MCF 10A (cell line): ENCODE measurements at regions not wholly inside any gene's neighbourhood (a gene's known extent, or its start where the extent isn't known, plus 50 kb on each side); places are given as distances from the start of the nearest gene placed in this dataset.

Experiments used
- BruUV-seq: library from RNA; stranded (reverse); fragments of 400-500 nt; replicated peaks from 2 replicates; lab custom pipeline; 2021; lab: Mats Ljungman, UMichigan
- CTCF ChIA-PET: fragments of 300-600 bp; sonication (Branson Sonifier 250); formaldehyde crosslinking; extraction: SDS; loops from one replicate; lab custom pipeline; 2021; ENCODE audit warnings: antibody characterized with exemption, inconsistent platforms; lab: Yijun Ruan, JAX
- POLR2A ChIA-PET: fragments of 300-600, 350-650 bp; sonication (Branson Sonifier 250); formaldehyde crosslinking; extraction: SDS; loops from one replicate; lab custom pipeline; 2020; ENCODE audit warnings: antibody characterized with exemption, inconsistent platforms; lab: Yijun Ruan, JAX
- DNase-seq: peaks from one replicate; pipeline ENCODE4 v3.0.0-alpha.2; 2018; ENCODE audit not compliant: unreplicated experiment
- H3K27ac Mint-ChIP-seq: one replicate; pipeline ENCODE4 v1.8.0; 2022; ENCODE audit warnings: mild to moderate bottlenecking, low read depth, mixed read lengths; ENCODE audit not compliant: unreplicated experiment
- H3K27me3 Mint-ChIP-seq: one replicate; pipeline ENCODE4 v1.8.0; 2022; ENCODE audit warnings: mixed read lengths; ENCODE audit not compliant: insufficient read depth, unreplicated experiment
- H3K36me3 Mint-ChIP-seq: one replicate; pipeline ENCODE4 v1.8.0; 2022; ENCODE audit warnings: mild to moderate bottlenecking, moderate library complexity, mixed read lengths; ENCODE audit not compliant: insufficient read depth, unreplicated experiment
- H3K4me1 Mint-ChIP-seq: one replicate; pipeline ENCODE4 v1.8.0; 2022; ENCODE audit warnings: mixed read lengths; ENCODE audit not compliant: insufficient read depth, unreplicated experiment
- H3K4me3 Mint-ChIP-seq: one replicate; pipeline ENCODE4 v1.8.0; 2022; ENCODE audit warnings: mild to moderate bottlenecking, moderate library complexity, mixed read lengths; ENCODE audit not compliant: unreplicated experiment
- H3K9me3 Mint-ChIP-seq: one replicate; pipeline ENCODE4 v1.8.0; 2022; ENCODE audit warnings: mixed read lengths; ENCODE audit not compliant: unreplicated experiment
- CTCF ChIP-seq: fragments of 200-600 bp; IDR thresholded peaks from one replicate; pipeline ENCODE4 v1.8.0; 2022; ENCODE audit warnings: antibody characterized with exemption, mild to moderate bottlenecking; ENCODE audit not compliant: unreplicated experiment
- intact Hi-C: fragments of 100-400 bp; cut with micrococcal nuclease; formaldehyde crosslinking; loops from 2 replicates; pipeline ENCODE4 v1.14.1; 2022

DNA sequence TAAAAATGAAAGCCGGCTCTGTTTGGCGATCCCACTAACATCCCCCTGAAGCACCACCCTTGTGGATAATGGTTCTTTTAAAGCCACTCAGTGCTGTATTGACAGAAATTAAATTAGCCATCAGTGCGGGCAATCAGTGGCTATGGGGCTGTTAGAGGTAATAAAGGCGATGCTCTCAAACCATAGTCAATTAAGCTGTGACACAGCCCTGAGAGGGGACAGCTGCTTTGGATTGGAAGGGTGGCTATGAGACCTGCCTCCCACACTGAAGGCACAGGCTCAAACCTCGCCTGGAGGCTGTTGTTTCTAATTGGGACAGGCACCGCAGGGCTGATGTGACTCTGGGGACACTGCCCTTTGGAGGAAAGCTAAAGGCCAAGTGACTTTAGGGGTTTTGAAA is 562.2 kb downstream of the VRK1 start:
- ChIA-PET CTCF (no interaction called here), POLR2A (no interaction called here)
- H3K36me3 Mint-ChIP-seq: no peaks in the 10 kb centered on the region
- intact Hi-C loops: no loop called here
- H3K4me3 Mint-ChIP-seq: no peak overlapping the region
- no peak for DNase-seq
- no peaks in the 10 kb centered on the region for H3K9me3 Mint-ChIP-seq
- no peaks in the 10 kb centered on the region for H3K4me1 Mint-ChIP-seq
- no peak for TF ChIP-seq CTCF
- no TSS peak for BruUV-seq
- H3K27ac Mint-ChIP-seq: no peak overlapping the region
- peaks cover 36% of the 10 kb centered on the region for H3K27me3 Mint-ChIP-seq

GRCh38 chr14:97361181-97361580 is 564.0 kb downstream of the VRK1 start:
- DNase-seq: no peak
- intact Hi-C loops: no loop called here
- BruUV-seq: no TSS peak
- Mint-ChIP-seq H3K4me1 (no peaks in the 10 kb centered on the region), H3K27me3 (peaks cover 23% of the 10 kb centered on the region), H3K9me3 (no peaks in the 10 kb centered on the region), H3K36me3 (no peaks in the 10 kb centered on the region), H3K4me3 (no peak overlapping the region), H3K27ac (no peak overlapping the region)
- ChIA-PET CTCF (interaction anchor here (0.6 kb wide), 1 partner anchor 14 kb away, joined by 3 read pairs; no protein-coding TSS in a partner anchor), POLR2A (no interaction called here)
- TF ChIP-seq CTCF: no peak

DNA sequence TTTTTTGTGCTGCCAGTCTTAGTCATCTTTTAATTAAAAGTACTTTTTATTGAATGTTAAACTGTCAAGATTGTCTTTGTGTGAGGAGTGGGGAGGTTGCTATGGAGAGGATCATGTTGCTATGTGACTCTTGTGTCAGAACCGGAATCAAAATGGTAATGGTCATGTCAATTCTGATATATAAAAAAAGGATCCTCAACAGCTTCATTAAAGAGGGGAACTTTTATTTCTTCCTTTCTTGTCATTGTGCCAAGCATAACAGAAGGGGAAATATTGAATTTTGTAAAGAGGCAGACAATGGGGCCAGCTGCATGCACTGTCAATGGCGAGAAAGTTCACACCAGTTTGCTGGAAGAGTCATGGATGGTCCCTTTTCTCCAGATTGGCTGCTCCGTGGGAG is 564.8 kb downstream of the VRK1 start:
- Mint-ChIP-seq H3K9me3 (no peaks in the 10 kb centered on the region), H3K4me1 (no peaks in the 10 kb centered on the region), H3K4me3 (no peak overlapping the region), H3K27me3 (peaks cover 21% of the 10 kb centered on the region), H3K36me3 (no peaks in the 10 kb centered on the region), H3K27ac (no peak overlapping the region)
- ChIA-PET POLR2A (no interaction called here), CTCF (no interaction called here)
- no peak for TF ChIP-seq CTCF
- intact Hi-C loops: no loop called here
- no TSS peak for BruUV-seq
- no peak for DNase-seq

DNA sequence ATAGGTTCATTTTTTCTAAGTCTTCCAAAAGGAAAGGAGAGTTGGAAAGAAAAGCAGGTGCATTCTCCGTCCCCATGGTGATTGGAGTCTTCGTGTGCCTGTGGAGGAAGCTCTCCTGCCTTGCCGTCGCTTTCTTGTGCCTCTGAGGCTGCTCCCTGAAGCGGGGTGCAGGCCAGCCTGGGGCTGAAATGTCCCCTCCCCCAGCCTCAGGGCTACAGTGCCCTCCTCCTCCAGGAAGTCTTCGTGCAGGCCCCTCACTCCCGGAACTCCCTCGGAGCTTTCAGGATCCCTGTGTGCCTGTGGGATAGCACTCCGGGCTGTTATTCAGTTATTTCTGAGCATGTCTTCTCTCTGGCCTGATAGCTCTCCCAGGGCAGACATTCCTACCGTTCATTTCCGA is 569.2 kb downstream of the VRK1 start:
- H3K4me1 Mint-ChIP-seq: no peaks in the 10 kb centered on the region
- no peaks in the 10 kb centered on the region for H3K36me3 Mint-ChIP-seq
- DNase-seq: no peak
- CTCF ChIA-PET: no interaction called here
- intact Hi-C loops: no loop called here
- no peaks in the 10 kb centered on the region for H3K9me3 Mint-ChIP-seq
- BruUV-seq: no TSS peak
- POLR2A ChIA-PET: no interaction called here
- H3K27ac Mint-ChIP-seq: no peak overlapping the region
- H3K27me3 Mint-ChIP-seq: no peaks in the 10 kb centered on the region
- TF ChIP-seq CTCF: no peak
- H3K4me3 Mint-ChIP-seq: no peak overlapping the region
